Smooth muscle cell (in vitro differentiated cells): ENCODE measurements at regions not wholly inside any gene's neighbourhood (a gene's known extent, or its start where the extent isn't known, plus 50 kb on each side); places are given as distances from the start of the nearest gene placed in this dataset.

Source experiments
- DNase-seq: peaks from one replicate; lab custom pipeline; 2025; ENCODE audit not compliant: unreplicated experiment; lab: John Stamatoyannopoulos, UW
- H2AFZ ChIP-seq: fragments of 200-600 bp; sonication (generic); 2 replicates; pipeline ENCODE4 v1.6.0; 2016; ENCODE audit warnings: antibody characterized with exemption, low read depth, mild to moderate bottlenecking
- H3F3A ChIP-seq: fragments of 200-600 bp; sonication (generic); 2 replicates; pipeline ENCODE4 v1.6.0; 2017; ENCODE audit warnings: antibody characterized with exemption, low read depth
- H3K27ac ChIP-seq: fragments of 200-600 bp; sonication (generic); 2 replicates; pipeline ENCODE4 v1.5.1; 2016; ENCODE audit warnings: low read depth, mild to moderate bottlenecking
- H3K27me3 ChIP-seq: fragments of 200-600 bp; sonication (generic); 2 replicates; pipeline ENCODE4 v1.6.1; 2016; ENCODE audit warnings: low read depth, mild to moderate bottlenecking
- H3K36me3 ChIP-seq: fragments of 200-600 bp; sonication (generic); 2 replicates; pipeline ENCODE4 v1.5.1; 2016; ENCODE audit warnings: low read depth
- H3K4me1 ChIP-seq: fragments of 200-600 bp; sonication (generic); 2 replicates; pipeline ENCODE4 v1.5.1; 2016; ENCODE audit warnings: low read depth
- H3K4me2 ChIP-seq: fragments of 200-600 bp; sonication (generic); 2 replicates; pipeline ENCODE4 v1.6.0; 2016; ENCODE audit warnings: mild to moderate bottlenecking
- H3K4me3 ChIP-seq: fragments of 200-600 bp; sonication (generic); 2 replicates; pipeline ENCODE4 v1.5.1; 2016; ENCODE audit warnings: mild to moderate bottlenecking
- H3K79me2 ChIP-seq: fragments of 200-600 bp; sonication (generic); 2 replicates; pipeline ENCODE4 v1.6.0; 2016; ENCODE audit warnings: low read depth, mild to moderate bottlenecking
- H3K9ac ChIP-seq: fragments of 200-600 bp; sonication (generic); 2 replicates; pipeline ENCODE4 v1.6.0; 2016; ENCODE audit warnings: low read depth
- H3K9me3 ChIP-seq: fragments of 200-600 bp; sonication (generic); replicated peaks from 2 replicates; pipeline ENCODE4 v1.5.1; 2016; ENCODE audit warnings: low read depth
- H4K20me1 ChIP-seq: fragments of 200-600 bp; sonication (generic); 2 replicates; pipeline ENCODE4 v1.6.0; 2016; ENCODE audit warnings: low read depth
- CTCF ChIP-seq: fragments of 200-600 bp; sonication (generic); IDR thresholded peaks from 2 replicates; pipeline ENCODE4 v1.5.1; 2017; ENCODE audit warnings: borderline replicate concordance, mild to moderate bottlenecking, antibody characterized with exemption; ENCODE audit not compliant: insufficient read depth, poor library complexity, severe bottlenecking
- WGBS: methylation state at CpG from one replicate; pipeline ENCODE4 v1.1.7; 2016; ENCODE audit warnings: low lambda C conversion rate; 5-methylcytosine and 5-hydroxymethylcytosine counted together

GRCh38 chr13:65473196-65473595 is 1756.9 kb downstream of the PCDH9 start:
- WGBS = 91% methylated on average over 1 of the region's 1 CpG
- Histone ChIP-seq H2AFZ (no peak overlapping the region), H3K27ac (no peak overlapping the region), H4K20me1 (no peaks in the 10 kb centered on the region), H3K4me2 (no peak overlapping the region), H3F3A (no peaks in the 10 kb centered on the region), H3K79me2 (no peaks in the 10 kb centered on the region), H3K36me3 (no peaks in the 10 kb centered on the region), H3K4me3 (no peak overlapping the region), H3K27me3 (no peaks in the 10 kb centered on the region), H3K4me1 (no peaks in the 10 kb centered on the region), H3K9ac (no peak overlapping the region), H3K9me3 (no peaks in the 10 kb centered on the region)
- DNase-seq = no peak
- TF ChIP-seq CTCF = no peak

GRCh38 chr13:65472336-65472735 is 1757.8 kb downstream of the PCDH9 start:
- H3K36me3 ChIP-seq = no peaks in the 10 kb centered on the region
- H3K27me3 ChIP-seq = no peaks in the 10 kb centered on the region
- H3K9me3 ChIP-seq = no peaks in the 10 kb centered on the region
- no peaks in the 10 kb centered on the region for H3K79me2 ChIP-seq
- TF ChIP-seq CTCF = no peak
- no peak overlapping the region for H2AFZ ChIP-seq
- WGBS = 81% methylated on average over 2 of the region's 2 CpGs
- H3K9ac ChIP-seq = no peak overlapping the region
- DNase-seq = no peak
- H3K4me3 ChIP-seq = no peak overlapping the region
- H3K27ac ChIP-seq = no peak overlapping the region
- no peaks in the 10 kb centered on the region for H3F3A ChIP-seq
- no peaks in the 10 kb centered on the region for H4K20me1 ChIP-seq
- H3K4me1 ChIP-seq = no peaks in the 10 kb centered on the region
- no peak overlapping the region for H3K4me2 ChIP-seq

GRCh38 chr13:65470781-65471180 is 1759.4 kb downstream of the PCDH9 start:
- no peaks in the 10 kb centered on the region for H3K27me3 ChIP-seq
- no peak overlapping the region for H3K27ac ChIP-seq
- no peaks in the 10 kb centered on the region for H4K20me1 ChIP-seq
- no peaks in the 10 kb centered on the region for H3K36me3 ChIP-seq
- no peaks in the 10 kb centered on the region for H3K4me1 ChIP-seq
- no peak for TF ChIP-seq CTCF
- no peak overlapping the region for H3K4me2 ChIP-seq
- H3K79me2 ChIP-seq = no peaks in the 10 kb centered on the region
- H2AFZ ChIP-seq = no peak overlapping the region
- H3K9me3 ChIP-seq = no peaks in the 10 kb centered on the region
- no peaks in the 10 kb centered on the region for H3F3A ChIP-seq
- DNase-seq = no peak
- WGBS = 60% methylated on average over 2 of the region's 2 CpGs
- H3K9ac ChIP-seq = no peak overlapping the region
- no peak overlapping the region for H3K4me3 ChIP-seq

- no peak for TF ChIP-seq CTCF
- DNase-seq = no peak
- Histone ChIP-seq H3K4me1 (no peaks in the 10 kb centered on the region), H3F3A (no peaks in the 10 kb centered on the region), H3K4me3 (no peak overlapping the region), H3K36me3 (no peaks in the 10 kb centered on the region), H2AFZ (no peak overlapping the region), H3K9ac (no peak overlapping the region), H3K27me3 (no peaks in the 10 kb centered on the region), H3K79me2 (no peaks in the 10 kb centered on the region), H3K9me3 (no peaks in the 10 kb centered on the region), H4K20me1 (no peaks in the 10 kb centered on the region), H3K4me2 (no peak overlapping the region), H3K27ac (no peak overlapping the region)
These were observed 1761.5 kb downstream of the PCDH9 start for GRCh38 chr13:65468628-65469027.
